Right cardiac atrium (tissue), 5 donors: ENCODE measurements at regions not wholly inside any gene's neighbourhood (a gene's known extent, or its start where the extent isn't known, plus 50 kb on each side); places are given as distances from the start of the nearest gene placed in this dataset.
A peak's percentile ranks its signal among the peaks of the same experiment; 100 is the strongest.

Experiments
- ATAC-seq, 2 donors: fragments of 200-7000 bp; cut with Tn5 transposase; one replicate each; pipeline versions ENCODE4 v1.8.0 to v1.9.1; 2020; ENCODE audit warnings: moderate library complexity in 2 of 2, mild to moderate bottlenecking in 1 of 2
- DNase-seq, 3 donors: peaks; one replicate each; pipeline ENCODE4 v3.0.0-alpha.2; 2020
- H3K27ac ChIP-seq: one replicate; pipeline ENCODE4 v1.5.1; 2013; ENCODE audit warnings: mild to moderate bottlenecking, low read length, control low read depth, moderate library complexity
- H3K27me3 ChIP-seq: one replicate; pipeline ENCODE4 v1.6.1; 2013; ENCODE audit not compliant: control insufficient read depth, insufficient read depth
- H3K4me1 ChIP-seq: one replicate; pipeline ENCODE4 v1.6.1; 2013; ENCODE audit warnings: low read length; ENCODE audit not compliant: control insufficient read depth, insufficient read depth
- H3K4me3 ChIP-seq: one replicate; pipeline ENCODE4 v1.5.1; 2013; ENCODE audit warnings: low read length, control low read depth
- H3K9me3 ChIP-seq: one replicate; pipeline ENCODE4 v1.6.1; 2013; ENCODE audit warnings: low read length; ENCODE audit not compliant: control insufficient read depth
- WGBS: extraction: QIAGEN DNeasy Blood & Tissue Kit; methylation state at CpG from one replicate; pipeline ENCODE4 v1.1.7; 2013; 5-methylcytosine and 5-hydroxymethylcytosine counted together
- intact Hi-C, 4 donors: fragments of 100-400 bp; cut with DNase I; formaldehyde crosslinking; loops; one replicate each; pipeline versions ENCODE4 v1.11.0 to v1.14.0; 2022 to 2023
- donor health status: healthy with polysubstance abuse.
- donor health status: DM: no; HTN: yes; CAD: no.
- donor health status: DM: no; HTN: no; CAD: no.
- donor health status: DM: no; HTN: yes; CAD: no; lungs with severe emphysema.
- donor health status: DM: yes; HTN: yes; CAD: no.

GRCh38 chr12:39240587-39240986, 202.3 kb downstream of the KIF21A start:
- Histone ChIP-seq H3K9me3 (no peaks in the 10 kb centered on the region), H3K27ac (no peak overlapping the region), H3K4me3 (no peak overlapping the region), H3K4me1 (no peaks in the 10 kb centered on the region), H3K27me3 (no peaks in the 10 kb centered on the region)
- ATAC-seq (no peak), DNase-seq (no peak)
- intact Hi-C loops = no loop called here
- 44% methylated on average over 1 of the region's 1 CpG for WGBS

DNA sequence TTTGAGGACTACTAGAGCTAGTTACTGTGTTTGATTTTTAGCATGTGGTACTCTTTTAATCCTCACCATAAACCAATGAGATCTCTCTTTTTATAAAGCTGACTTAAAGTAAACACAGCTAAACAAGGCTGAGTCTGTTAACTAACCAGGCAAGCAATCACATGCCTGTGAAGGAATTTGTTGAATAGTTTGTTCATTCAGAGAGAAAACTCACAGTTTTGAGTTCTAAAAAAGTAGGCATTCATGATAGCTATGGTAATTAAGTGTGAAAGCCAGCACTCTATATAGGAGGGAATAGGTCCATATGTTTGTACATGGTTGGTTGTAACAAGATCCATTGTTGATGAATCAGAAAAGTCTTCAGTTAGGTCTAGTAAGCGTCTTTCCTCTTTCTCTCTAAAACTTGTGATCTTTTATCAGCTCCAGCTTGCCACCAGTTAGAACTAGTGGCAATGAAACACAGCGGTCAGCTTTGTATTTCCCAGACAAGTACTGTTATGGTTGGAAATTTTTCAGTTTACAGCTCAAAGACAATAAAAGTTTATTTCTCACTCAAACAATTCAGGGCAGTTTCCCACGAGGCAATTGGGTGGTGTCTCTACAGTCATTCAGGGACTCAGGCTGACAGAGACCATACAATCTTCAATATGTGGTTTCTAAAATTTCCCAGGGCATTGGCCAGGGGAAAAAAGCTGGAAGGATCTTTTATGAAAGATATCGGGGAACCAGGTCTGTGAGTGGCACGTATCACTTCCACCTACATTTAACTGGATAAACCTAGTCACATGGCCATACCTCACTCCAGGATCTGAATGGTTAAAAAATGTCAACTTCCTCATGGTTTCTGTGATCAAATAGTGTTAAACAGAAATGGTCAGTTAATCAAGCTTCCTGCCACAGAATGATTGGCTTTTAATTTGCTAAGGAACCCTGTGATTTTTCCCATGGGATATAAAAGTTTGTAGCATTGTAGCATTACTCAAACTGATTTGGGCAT, 203.1 kb downstream of the KIF21A start:
- Histone ChIP-seq H3K27me3 (no peaks in the 10 kb centered on the region), H3K9me3 (no peaks in the 10 kb centered on the region), H3K27ac (no peak overlapping the region), H3K4me1 (no peaks in the 10 kb centered on the region), H3K4me3 (no peak overlapping the region)
- intact Hi-C loops = loop anchor here in 1 of 4 donors (10.0 kb wide), 1 partner anchor 1095 kb away; no protein-coding TSS in a partner anchor
- 53% methylated on average over 5 of the region's 5 CpGs for WGBS
- ATAC-seq (peak in 1 of 2 donors; percentile 20), DNase-seq (no peak)

DNA sequence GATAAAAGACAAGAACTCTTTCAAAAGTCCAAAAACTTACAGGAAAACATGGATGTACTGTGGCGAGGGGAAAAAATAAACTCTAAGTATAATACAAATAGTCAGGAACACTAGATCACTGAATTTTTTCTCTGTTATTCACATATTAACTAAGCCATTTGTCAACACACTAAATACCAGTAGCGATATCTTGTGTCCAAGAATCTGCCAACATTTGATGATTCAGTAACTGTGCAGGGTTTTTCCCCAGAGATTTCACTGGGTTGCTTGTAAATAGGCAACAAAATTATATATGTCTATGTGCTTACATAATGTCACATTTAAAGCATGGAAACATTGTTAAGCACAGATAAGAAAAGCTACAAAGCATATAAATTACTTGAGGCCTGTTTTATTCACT, 205.9 kb downstream of the KIF21A start:
- Histone ChIP-seq H3K27ac (no peak overlapping the region), H3K4me1 (no peaks in the 10 kb centered on the region), H3K4me3 (no peak overlapping the region), H3K9me3 (no peaks in the 10 kb centered on the region), H3K27me3 (no peaks in the 10 kb centered on the region)
- DNase-seq (no peak), ATAC-seq (no peak)
- intact Hi-C loops = loop anchor here in 1 of 4 donors (10.0 kb wide), 1 partner anchor 1092 kb away; no protein-coding TSS in a partner anchor
- 58% methylated on average over 2 of the region's 2 CpGs for WGBS

- no peaks in the 10 kb centered on the region for H3K9me3 ChIP-seq
- no peak for ATAC-seq
- no peak for DNase-seq
- H3K27me3 ChIP-seq = no peaks in the 10 kb centered on the region
- intact Hi-C loops = loop anchor here in 1 of 4 donors (10.0 kb wide), 1 partner anchor 1091 kb away; no protein-coding TSS in a partner anchor
- H3K4me3 ChIP-seq = no peak overlapping the region
- H3K27ac ChIP-seq = no peak overlapping the region
- 90% methylated on average over 4 of the region's 4 CpGs for WGBS
- H3K4me1 ChIP-seq = no peaks in the 10 kb centered on the region
These were observed 206.7 kb downstream of the KIF21A start for GRCh38 chr12:39235990-39236767.

DNA sequence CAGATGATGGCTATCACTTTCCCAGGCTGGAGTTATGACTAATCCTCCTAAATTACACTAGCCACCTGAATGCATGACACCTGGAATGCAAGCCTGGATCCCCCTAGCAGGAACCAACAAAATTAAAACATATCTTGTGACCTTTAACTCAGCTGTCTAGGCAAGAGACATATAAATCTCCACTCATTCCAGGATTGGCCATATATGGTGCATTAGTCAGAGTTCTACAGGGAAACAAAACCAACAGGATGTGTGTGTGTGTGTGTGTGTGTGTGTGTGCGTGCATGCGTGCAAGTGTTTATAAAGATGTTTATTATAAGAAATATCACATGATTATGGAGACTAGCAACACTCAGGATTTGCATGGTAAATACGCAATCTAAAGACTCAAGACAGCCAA, 212.8 kb downstream of the KIF21A start:
- intact Hi-C loops = loop anchor here in 1 of 4 donors (10.0 kb wide), 1 partner anchor 1085 kb away; no protein-coding TSS in a partner anchor
- WGBS = 68% methylated on average over 3 of the region's 3 CpGs
- Histone ChIP-seq H3K4me3 (no peak overlapping the region), H3K27ac (no peak overlapping the region), H3K9me3 (no peaks in the 10 kb centered on the region), H3K4me1 (no peaks in the 10 kb centered on the region), H3K27me3 (no peaks in the 10 kb centered on the region)
- no peak for DNase-seq
- ATAC-seq = no peak

GRCh38 chr12:39227218-39227617, 215.7 kb downstream of the KIF21A start:
- DNase-seq (no peak), ATAC-seq (no peak)
- intact Hi-C loops = no loop called here
- Histone ChIP-seq H3K27me3 (no peaks in the 10 kb centered on the region), H3K4me3 (no peak overlapping the region), H3K4me1 (no peaks in the 10 kb centered on the region), H3K27ac (no peak overlapping the region), H3K9me3 (peaks cover 2% of the 10 kb centered on the region)
- WGBS = 62% methylated on average over 2 of the region's 2 CpGs

- Histone ChIP-seq H3K4me1 (no peaks in the 10 kb centered on the region), H3K27me3 (no peaks in the 10 kb centered on the region), H3K4me3 (no peak overlapping the region), H3K27ac (no peak overlapping the region), H3K9me3 (peaks cover 2% of the 10 kb centered on the region)
- intact Hi-C loops = no loop called here
- DNase-seq (no peak), ATAC-seq (no peak)
These were observed 217.9 kb downstream of the KIF21A start for GRCh38 chr12:39224971-39225370.

- H3K9me3 ChIP-seq = no peaks in the 10 kb centered on the region
- H3K4me3 ChIP-seq = no peak overlapping the region
- WGBS = 62% methylated on average over 4 of the region's 4 CpGs
- DNase-seq = no peak
- no peaks in the 10 kb centered on the region for H3K4me1 ChIP-seq
- intact Hi-C loops = no loop called here
- H3K27me3 ChIP-seq = no peaks in the 10 kb centered on the region
- ATAC-seq = no peak
- no peak overlapping the region for H3K27ac ChIP-seq
These were observed 237.0 kb downstream of the KIF21A start for GRCh38 chr12:39205969-39206368.

DNA sequence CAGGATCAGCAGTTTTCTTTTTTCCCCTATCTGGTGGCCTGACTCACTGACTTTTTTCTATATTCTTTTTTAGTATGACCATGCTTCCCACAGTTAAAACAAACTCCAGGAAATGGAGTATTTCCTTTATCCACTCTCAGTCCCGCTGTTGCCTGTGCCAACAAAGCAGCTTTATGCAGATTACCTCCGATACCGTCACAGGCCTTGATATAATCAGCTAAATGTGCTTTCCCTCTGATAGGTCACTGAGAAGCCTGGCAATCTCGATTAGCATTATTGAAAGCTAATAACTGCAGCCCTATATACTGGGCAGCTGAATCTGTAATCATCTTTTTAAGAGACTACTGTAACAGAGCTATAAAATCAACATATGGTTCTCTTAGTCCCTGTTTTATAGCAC, 243.6 kb downstream of the KIF21A start:
- H3K4me1 ChIP-seq = no peaks in the 10 kb centered on the region
- no peak overlapping the region for H3K27ac ChIP-seq
- DNase-seq = no peak
- intact Hi-C loops = no loop called here
- 14% methylated on average over 4 of the region's 4 CpGs for WGBS
- H3K27me3 ChIP-seq = no peaks in the 10 kb centered on the region
- no peak for ATAC-seq
- H3K4me3 ChIP-seq = no peak overlapping the region
- no peaks in the 10 kb centered on the region for H3K9me3 ChIP-seq

- no peak for DNase-seq
- no peaks in the 10 kb centered on the region for H3K27me3 ChIP-seq
- H3K27ac ChIP-seq = no peak overlapping the region
- no peak overlapping the region for H3K4me3 ChIP-seq
- H3K4me1 ChIP-seq = no peaks in the 10 kb centered on the region
- intact Hi-C loops = no loop called here
- WGBS = 96% methylated on average over 5 of the region's 5 CpGs
- H3K9me3 ChIP-seq = no peaks in the 10 kb centered on the region
- ATAC-seq = no peak
These were observed 254.2 kb downstream of the KIF21A start for GRCh38 chr12:39188689-39189088.

GRCh38 chr12:39186744-39187143, 256.2 kb downstream of the KIF21A start:
- no peaks in the 10 kb centered on the region for H3K9me3 ChIP-seq
- no peak overlapping the region for H3K4me3 ChIP-seq
- no peak for DNase-seq
- WGBS = 90% methylated on average over 11 of the region's 11 CpGs
- intact Hi-C loops = no loop called here
- no peaks in the 10 kb centered on the region for H3K27me3 ChIP-seq
- H3K4me1 ChIP-seq = no peaks in the 10 kb centered on the region
- ATAC-seq = no peak
- H3K27ac ChIP-seq = no peak overlapping the region
